ENCODE measurements at regions not wholly inside any gene's neighbourhood (a gene's known extent, or its start where the extent isn't known, plus 50 kb on each side); places are given as distances from the start of the nearest gene placed in this dataset.
"Not testable (repeated sequence)": the region's sequence is repeated elsewhere in the genome, so short reads cannot be mapped to it uniquely, and the experiment has no call there.

- peak; percentile 95 for ATAC-seq (replicated peaks)
- H3K4me3 Mint-ChIP-seq, H3K9me3 Mint-ChIP-seq, H3K27me3 Mint-ChIP-seq, H3K4me1 Mint-ChIP-seq: not testable (repeated sequence)
- Mint-ChIP-seq H3K27ac (peak overlapping the region; percentile 54), H3K36me3 (ENCODE audit: low read depth) (peaks cover 83% of the 10 kb centered on the region)
Observed at GRCh38 chr3:195669310-195669709, 51.5 kb upstream of the MUC20 start.

- H3K4me3 Mint-ChIP-seq; H3K4me1 Mint-ChIP-seq; H3K27ac Mint-ChIP-seq; H3K9me3 Mint-ChIP-seq; ATAC-seq (replicated peaks); H3K27me3 Mint-ChIP-seq: not testable (repeated sequence)
- peaks cover 82% of the 10 kb centered on the region for H3K36me3 Mint-ChIP-seq (ENCODE audit: low read depth)
Observed at GRCh38 chr3:195668131-195668766, 52.5 kb upstream of the MUC20 start.

GRCh38 chr3:195665311-195665710 is 55.5 kb upstream of the MUC20 start:
- H3K9me3 Mint-ChIP-seq; H3K4me1 Mint-ChIP-seq; H3K27me3 Mint-ChIP-seq; H3K4me3 Mint-ChIP-seq; H3K27ac Mint-ChIP-seq; ATAC-seq (replicated peaks): not testable (repeated sequence)
- H3K36me3 Mint-ChIP-seq (ENCODE audit: low read depth), result peaks cover 53% of the 10 kb centered on the region

- not testable (repeated sequence) for H3K4me1 Mint-ChIP-seq; ATAC-seq (replicated peaks); H3K4me3 Mint-ChIP-seq; H3K9me3 Mint-ChIP-seq; H3K27ac Mint-ChIP-seq; H3K27me3 Mint-ChIP-seq
- peaks cover 42% of the 10 kb centered on the region for H3K36me3 Mint-ChIP-seq (ENCODE audit: low read depth)
Observed at GRCh38 chr3:195664131-195664530, 56.6 kb upstream of the MUC20 start.

GRCh38 chr3:195659136-195659533 is 61.6 kb upstream of the MUC20 start:
- H3K36me3 Mint-ChIP-seq (ENCODE audit: low read depth); H3K27me3 Mint-ChIP-seq; H3K9me3 Mint-ChIP-seq; H3K27ac Mint-ChIP-seq; H3K4me1 Mint-ChIP-seq: not testable (repeated sequence)
- peak; percentile 30 for ATAC-seq (replicated peaks)
- peak overlapping the region; percentile 74 for H3K4me3 Mint-ChIP-seq

GRCh38 chr3:195658381-195659135 is 62.2 kb upstream of the MUC20 start:
- H3K9me3 Mint-ChIP-seq; H3K27ac Mint-ChIP-seq; H3K36me3 Mint-ChIP-seq (ENCODE audit: low read depth); H3K4me1 Mint-ChIP-seq; H3K27me3 Mint-ChIP-seq: not testable (repeated sequence)
- H3K4me3 Mint-ChIP-seq, result peak overlapping the region; percentile 74
- ATAC-seq (replicated peaks), result peak; percentile 48

GRCh38 chr3:195657475-195658372 is 63.1 kb upstream of the MUC20 start:
- Mint-ChIP-seq H3K27ac (peak overlapping the region; percentile 88), H3K4me3 (peak overlapping the region; percentile 79)
- not testable (repeated sequence) for H3K27me3 Mint-ChIP-seq; H3K9me3 Mint-ChIP-seq; H3K4me1 Mint-ChIP-seq; H3K36me3 Mint-ChIP-seq (ENCODE audit: low read depth)
- ATAC-seq (replicated peaks), result peak; percentile 84

- H3K27me3 Mint-ChIP-seq; H3K4me1 Mint-ChIP-seq; ATAC-seq (replicated peaks); H3K4me3 Mint-ChIP-seq; H3K27ac Mint-ChIP-seq; H3K9me3 Mint-ChIP-seq; H3K36me3 Mint-ChIP-seq (ENCODE audit: low read depth): not testable (repeated sequence)
Observed at GRCh38 chr3:195656091-195656490, 64.7 kb upstream of the MUC20 start.

- not testable (repeated sequence) for H3K36me3 Mint-ChIP-seq (ENCODE audit: low read depth); H3K9me3 Mint-ChIP-seq; H3K4me3 Mint-ChIP-seq; H3K4me1 Mint-ChIP-seq; ATAC-seq (replicated peaks); H3K27me3 Mint-ChIP-seq; H3K27ac Mint-ChIP-seq
Observed at GRCh38 chr3:195654746-195655145, 66.0 kb upstream of the MUC20 start.

- not testable (repeated sequence) for H3K36me3 Mint-ChIP-seq (ENCODE audit: low read depth); H3K4me1 Mint-ChIP-seq; H3K9me3 Mint-ChIP-seq; H3K4me3 Mint-ChIP-seq; H3K27me3 Mint-ChIP-seq; H3K27ac Mint-ChIP-seq; ATAC-seq (replicated peaks)
Observed at GRCh38 chr3:195654138-195654537, 66.6 kb upstream of the MUC20 start.

GRCh38 chr3:195653641-195654040 is 67.1 kb upstream of the MUC20 start:
- not testable (repeated sequence) for H3K36me3 Mint-ChIP-seq (ENCODE audit: low read depth); H3K4me3 Mint-ChIP-seq; H3K4me1 Mint-ChIP-seq; H3K27ac Mint-ChIP-seq; H3K9me3 Mint-ChIP-seq; ATAC-seq (replicated peaks); H3K27me3 Mint-ChIP-seq

- not testable (repeated sequence) for H3K4me3 Mint-ChIP-seq; H3K27ac Mint-ChIP-seq; H3K36me3 Mint-ChIP-seq (ENCODE audit: low read depth); H3K27me3 Mint-ChIP-seq; H3K9me3 Mint-ChIP-seq; H3K4me1 Mint-ChIP-seq; ATAC-seq (replicated peaks)
Observed at GRCh38 chr3:195647912-195648702, 64.4 kb upstream of the APOD start.

- H3K27ac Mint-ChIP-seq; H3K9me3 Mint-ChIP-seq; H3K27me3 Mint-ChIP-seq; H3K36me3 Mint-ChIP-seq (ENCODE audit: low read depth); H3K4me1 Mint-ChIP-seq; H3K4me3 Mint-ChIP-seq; ATAC-seq (replicated peaks): not testable (repeated sequence)
Observed at GRCh38 chr3:195645872-195646271, 62.1 kb upstream of the APOD start.

GRCh38 chr3:195643245-195643644 is 59.5 kb upstream of the APOD start:
- H3K27ac Mint-ChIP-seq; H3K4me3 Mint-ChIP-seq; H3K27me3 Mint-ChIP-seq; ATAC-seq (replicated peaks); H3K9me3 Mint-ChIP-seq; H3K36me3 Mint-ChIP-seq (ENCODE audit: low read depth); H3K4me1 Mint-ChIP-seq: not testable (repeated sequence)
